Activated CD4-positive, alpha-beta T cell treated with anti-CD3 and anti-CD28 coated beads, Interleukin-2, amount 10 ng/mL, durations not matched to agents 24 days and 14 days (primary cell): ENCODE measurements at regions not wholly inside any gene's neighbourhood (a gene's known extent, or its start where the extent isn't known, plus 50 kb on each side); places are given as distances from the start of the nearest gene placed in this dataset.

Source experiments
- DNase-seq: peaks from one replicate; pipeline ENCODE4 v3.0.0; 2022
- H3K27ac Mint-ChIP-seq: one replicate; pipeline ENCODE4 v1.8.0; 2022; ENCODE audit warnings: mild to moderate bottlenecking, mixed read lengths
- H3K27me3 Mint-ChIP-seq: one replicate; pipeline ENCODE4 v1.8.0; 2022; ENCODE audit warnings: mixed read lengths
- H3K36me3 Mint-ChIP-seq: one replicate; pipeline ENCODE4 v1.8.0; 2022; ENCODE audit warnings: low read depth, mild to moderate bottlenecking, mixed read lengths
- H3K4me1 Mint-ChIP-seq: one replicate; pipeline ENCODE4 v1.8.0; 2021; ENCODE audit warnings: mixed read lengths
- H3K4me3 Mint-ChIP-seq: one replicate; pipeline ENCODE4 v1.8.0; 2022; ENCODE audit warnings: mild to moderate bottlenecking, moderate library complexity, mixed read lengths
- H3K9me3 Mint-ChIP-seq: one replicate; pipeline ENCODE4 v1.8.0; 2021; ENCODE audit warnings: mixed read lengths
- intact Hi-C: fragments of 100-400 bp; cut with micrococcal nuclease; formaldehyde crosslinking; loops from one replicate; pipeline ENCODE4 v1.15.1; 2023

DNA sequence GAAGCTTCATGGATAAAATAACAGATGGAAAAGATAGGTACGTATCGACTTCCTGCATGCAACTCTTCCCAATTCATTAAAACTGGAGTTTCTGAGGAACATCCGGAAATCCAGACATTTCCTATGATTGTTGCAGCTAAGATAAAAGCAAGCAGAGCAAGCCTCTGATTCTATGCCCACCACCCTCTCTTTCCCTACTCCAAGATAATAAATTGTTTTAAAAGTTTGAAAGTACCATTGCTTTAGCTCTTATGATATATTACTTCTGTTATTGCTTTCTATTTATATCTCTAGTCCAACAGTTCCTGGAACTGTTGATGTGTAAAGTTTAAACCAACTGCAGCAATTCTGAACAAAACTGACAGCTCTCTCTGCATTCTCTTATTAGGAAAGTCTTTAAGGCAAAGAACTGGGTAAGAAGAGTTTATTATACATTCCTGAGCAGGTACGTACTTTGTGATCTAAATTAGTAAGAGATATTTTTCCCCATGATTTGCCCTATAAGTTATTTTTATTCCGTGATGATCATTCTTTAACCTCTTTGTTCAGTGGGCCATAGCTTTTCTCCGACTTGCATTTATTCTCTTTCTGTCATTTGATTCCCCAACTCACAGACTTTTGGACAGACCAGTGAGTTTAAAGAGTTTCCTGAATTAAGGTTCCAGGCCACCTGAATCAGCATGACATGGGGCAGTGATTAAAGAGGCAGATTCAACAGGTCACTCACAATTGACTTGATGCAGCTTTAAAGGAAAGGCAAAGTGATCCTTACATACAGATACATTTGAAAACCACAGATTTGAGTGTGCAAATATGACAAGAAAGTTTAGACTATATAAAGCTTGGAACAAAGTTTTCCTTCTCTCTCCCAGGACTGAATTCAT lies 94.2 kb upstream of the THRB start:
- H3K27ac Mint-ChIP-seq: no peak overlapping the region
- intact Hi-C loops: no loop called here
- H3K4me3 Mint-ChIP-seq: no peak overlapping the region
- no peak for DNase-seq
- no peaks in the 10 kb centered on the region for H3K4me1 Mint-ChIP-seq
- H3K9me3 Mint-ChIP-seq: no peaks in the 10 kb centered on the region
- no peaks in the 10 kb centered on the region for H3K27me3 Mint-ChIP-seq
- H3K36me3 Mint-ChIP-seq: no peaks in the 10 kb centered on the region

DNA sequence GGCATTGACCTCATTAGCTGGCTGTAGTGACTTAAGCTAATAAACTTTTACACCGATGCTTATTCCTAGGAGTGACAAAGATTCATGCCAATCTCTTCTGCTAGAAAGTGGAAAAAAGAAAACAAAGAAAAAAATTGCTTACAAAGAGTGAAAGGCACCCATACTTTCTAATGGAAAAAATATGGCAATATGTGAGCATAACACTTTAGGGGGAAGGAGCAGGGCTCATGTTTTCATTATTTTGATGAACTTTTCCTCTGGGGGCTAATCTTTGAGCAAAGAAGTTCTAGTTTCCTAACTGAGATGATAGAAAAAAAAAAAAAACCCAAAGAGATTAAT lies 94.8 kb upstream of the THRB start:
- H3K4me1 Mint-ChIP-seq: no peaks in the 10 kb centered on the region
- DNase-seq: no peak
- no peaks in the 10 kb centered on the region for H3K36me3 Mint-ChIP-seq
- no peak overlapping the region for H3K27ac Mint-ChIP-seq
- H3K9me3 Mint-ChIP-seq: no peaks in the 10 kb centered on the region
- no peaks in the 10 kb centered on the region for H3K27me3 Mint-ChIP-seq
- intact Hi-C loops: no loop called here
- no peak overlapping the region for H3K4me3 Mint-ChIP-seq

DNA sequence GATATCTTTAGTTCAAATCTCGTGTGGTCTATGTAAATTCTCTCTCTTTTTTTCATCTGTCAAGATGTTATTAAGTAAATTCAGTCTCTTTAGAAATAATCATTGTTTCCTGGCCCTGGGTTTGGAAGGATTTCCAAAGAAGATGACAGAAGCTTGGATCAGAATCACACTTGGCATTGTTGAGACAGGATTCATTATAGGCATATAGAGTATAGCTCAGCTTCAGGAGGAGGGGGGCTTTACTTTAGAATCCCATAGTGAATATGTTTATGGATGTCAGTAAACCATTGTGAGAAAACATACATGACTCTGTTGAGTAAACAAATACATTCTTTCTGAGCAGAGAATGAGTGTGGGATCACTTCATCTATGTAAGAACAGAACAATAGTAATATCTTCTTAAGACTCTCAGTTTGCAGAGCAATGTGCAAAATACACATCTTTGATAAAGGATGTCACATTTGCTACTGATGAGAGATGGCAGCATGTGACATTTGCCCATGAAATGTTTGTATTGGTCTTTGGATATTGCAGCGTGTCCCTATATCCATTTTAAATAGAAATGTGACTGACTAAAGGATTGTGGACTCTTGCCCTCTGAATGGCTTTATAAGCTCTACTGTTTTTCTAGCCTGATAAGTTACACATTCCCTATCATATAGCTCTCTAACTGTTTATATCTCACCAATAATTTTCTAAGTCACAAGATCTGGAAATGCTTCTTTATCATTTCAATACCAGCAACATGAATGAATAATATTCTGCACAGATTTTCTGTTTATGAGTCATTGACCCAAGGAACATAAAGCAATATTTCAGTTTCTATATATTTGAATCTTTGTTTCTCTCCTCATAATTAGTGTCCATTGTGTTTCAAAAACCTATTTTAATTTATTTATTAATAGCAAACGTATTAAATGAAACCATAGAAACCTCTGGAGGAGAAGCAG lies 95.6 kb upstream of the THRB start:
- intact Hi-C loops: no loop called here
- Mint-ChIP-seq H3K4me1 (no peaks in the 10 kb centered on the region), H3K4me3 (no peak overlapping the region), H3K27ac (no peak overlapping the region), H3K27me3 (no peaks in the 10 kb centered on the region), H3K36me3 (no peaks in the 10 kb centered on the region), H3K9me3 (no peaks in the 10 kb centered on the region)
- DNase-seq: no peak

DNA sequence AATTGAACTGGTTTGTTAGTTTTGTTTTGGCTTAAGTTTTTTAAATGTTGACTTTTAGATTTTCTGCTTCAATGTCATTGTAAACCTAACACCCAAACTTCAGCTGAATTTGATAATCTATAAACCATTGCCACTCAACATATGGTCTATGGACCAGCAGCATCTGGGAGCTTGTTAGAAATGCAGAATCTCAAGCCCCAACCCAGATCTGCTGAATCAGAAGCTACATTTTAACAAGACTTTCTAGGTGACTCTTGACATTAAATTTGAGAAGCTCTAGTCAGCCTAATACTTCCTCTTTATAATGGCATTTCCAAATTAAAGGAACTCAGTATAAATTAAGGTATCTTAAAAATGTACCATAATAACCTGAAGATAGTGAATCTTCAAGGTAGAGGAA lies 96.5 kb upstream of the THRB start:
- no peaks in the 10 kb centered on the region for H3K27me3 Mint-ChIP-seq
- no peak overlapping the region for H3K27ac Mint-ChIP-seq
- H3K9me3 Mint-ChIP-seq: no peaks in the 10 kb centered on the region
- H3K4me1 Mint-ChIP-seq: no peaks in the 10 kb centered on the region
- H3K4me3 Mint-ChIP-seq: no peak overlapping the region
- DNase-seq: no peak
- intact Hi-C loops: no loop called here
- H3K36me3 Mint-ChIP-seq: no peaks in the 10 kb centered on the region

DNA sequence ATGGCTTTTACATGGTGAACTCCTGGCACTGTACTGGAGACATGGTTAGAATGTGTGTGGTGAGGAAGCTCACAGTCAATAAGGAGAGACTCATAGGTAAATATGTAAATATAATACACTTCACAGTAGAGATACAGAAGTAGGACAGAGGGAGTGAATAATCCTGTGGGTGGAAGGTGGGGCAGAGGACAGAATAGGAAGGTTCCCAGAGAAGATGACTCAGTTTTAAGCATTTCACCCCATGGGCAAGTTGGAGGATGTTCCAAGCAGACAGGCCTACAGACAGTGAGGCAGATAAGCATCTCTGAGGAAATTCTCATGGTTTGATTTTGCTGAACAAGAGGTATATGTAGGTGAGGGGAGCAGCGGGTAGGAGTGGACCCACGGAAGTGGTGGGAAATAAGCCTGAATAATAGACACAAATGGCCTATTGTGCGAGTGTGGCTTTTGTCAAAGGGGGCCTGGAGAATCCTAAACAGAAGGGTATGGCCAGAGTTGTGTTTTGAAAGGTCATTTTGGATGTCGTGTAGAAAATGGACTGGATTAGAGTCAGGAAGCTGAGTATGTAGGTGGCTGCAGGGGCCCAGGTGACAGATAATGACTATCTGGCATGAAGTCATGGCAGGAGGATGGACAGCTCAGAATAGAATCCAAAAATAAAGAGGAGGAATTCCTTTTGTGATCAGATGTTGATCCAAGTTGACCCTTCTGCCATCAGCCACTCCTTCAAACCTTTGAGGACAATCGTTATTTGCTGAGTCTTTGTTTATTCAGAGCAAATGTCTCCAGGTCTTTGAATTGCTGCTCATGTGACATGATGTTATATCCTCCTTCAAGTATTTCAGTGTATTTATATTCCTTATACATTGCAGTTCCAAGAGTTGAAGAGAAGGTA lies 97.3 kb upstream of the THRB start:
- no peak for DNase-seq
- Mint-ChIP-seq H3K4me1 (no peaks in the 10 kb centered on the region), H3K9me3 (no peaks in the 10 kb centered on the region), H3K27ac (no peak overlapping the region), H3K36me3 (no peaks in the 10 kb centered on the region), H3K4me3 (no peak overlapping the region), H3K27me3 (no peaks in the 10 kb centered on the region)
- intact Hi-C loops: no loop called here

DNA sequence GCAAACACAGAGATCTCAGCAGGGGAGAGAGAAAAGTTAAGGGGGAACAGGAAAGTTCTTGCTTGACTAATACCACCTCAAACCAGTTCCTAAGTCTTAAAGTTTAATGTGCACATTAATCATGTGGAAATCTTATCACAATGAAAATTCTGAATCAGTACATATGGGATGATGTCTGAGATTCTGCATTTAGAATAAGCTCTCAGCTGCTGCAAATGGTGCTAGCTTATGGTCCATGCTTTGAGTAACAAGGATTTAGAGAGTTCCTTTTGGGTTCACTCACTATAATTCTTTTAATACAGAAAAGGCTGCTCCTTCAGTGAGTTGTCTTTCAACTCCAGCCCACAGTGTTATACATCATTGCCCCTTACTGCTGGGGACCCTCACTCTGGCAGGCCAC lies 99.5 kb upstream of the THRB start:
- Mint-ChIP-seq H3K27ac (no peak overlapping the region), H3K4me3 (no peak overlapping the region), H3K27me3 (no peaks in the 10 kb centered on the region), H3K9me3 (no peaks in the 10 kb centered on the region), H3K36me3 (no peaks in the 10 kb centered on the region), H3K4me1 (no peaks in the 10 kb centered on the region)
- intact Hi-C loops: no loop called here
- no peak for DNase-seq

DNA sequence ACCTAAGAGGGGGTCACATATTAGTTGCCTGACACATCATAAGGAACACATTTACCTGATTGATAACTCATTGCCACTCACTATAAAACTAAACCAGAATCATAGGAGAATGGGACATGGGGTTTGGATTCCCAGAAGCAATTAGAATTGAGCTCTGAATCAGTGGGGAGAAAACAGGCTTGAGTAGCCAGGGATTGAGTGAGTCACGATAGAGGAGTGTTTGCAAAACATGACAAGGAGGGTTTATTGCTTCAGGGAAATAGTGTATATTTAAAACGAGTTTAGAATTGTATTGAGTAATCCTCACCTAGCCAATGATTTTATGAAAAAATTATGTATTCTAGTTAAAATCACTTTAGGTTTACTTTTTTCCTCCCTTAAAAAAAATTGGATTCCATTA lies 101.1 kb upstream of the THRB start:
- intact Hi-C loops: no loop called here
- DNase-seq: no peak
- H3K4me1 Mint-ChIP-seq: no peaks in the 10 kb centered on the region

DNA sequence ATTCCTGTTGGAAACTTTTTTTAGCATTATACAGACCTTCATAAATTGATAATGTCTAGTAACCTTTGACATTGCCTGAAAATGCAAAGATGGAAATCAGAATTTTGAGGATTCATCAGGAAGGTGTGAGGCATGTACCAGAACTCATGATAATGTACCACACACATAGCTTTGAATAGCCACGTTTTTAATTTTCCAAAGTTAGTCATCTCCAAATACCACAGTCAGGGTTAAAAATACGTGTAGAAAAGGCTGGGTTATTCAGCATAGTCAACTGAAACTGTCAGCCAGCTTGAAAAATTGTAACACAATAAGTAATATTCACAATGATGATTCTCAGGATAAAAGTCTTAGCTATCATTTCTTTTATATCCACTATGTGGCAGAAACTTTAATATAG lies 102.0 kb upstream of the THRB start:
- DNase-seq: no peak
- no peaks in the 10 kb centered on the region for H3K9me3 Mint-ChIP-seq
- intact Hi-C loops: no loop called here
- H3K4me1 Mint-ChIP-seq: no peaks in the 10 kb centered on the region
- no peak overlapping the region for H3K27ac Mint-ChIP-seq
- H3K4me3 Mint-ChIP-seq: no peak overlapping the region
- no peaks in the 10 kb centered on the region for H3K27me3 Mint-ChIP-seq
- H3K36me3 Mint-ChIP-seq: no peaks in the 10 kb centered on the region

More for the DNA sequence above, 101.1 kb upstream of the THRB start:
- Mint-ChIP-seq H3K27ac (no peak overlapping the region), H3K4me3 (no peak overlapping the region), H3K27me3 (no peaks in the 10 kb centered on the region), H3K36me3 (no peaks in the 10 kb centered on the region), H3K9me3 (no peaks in the 10 kb centered on the region)

DNA sequence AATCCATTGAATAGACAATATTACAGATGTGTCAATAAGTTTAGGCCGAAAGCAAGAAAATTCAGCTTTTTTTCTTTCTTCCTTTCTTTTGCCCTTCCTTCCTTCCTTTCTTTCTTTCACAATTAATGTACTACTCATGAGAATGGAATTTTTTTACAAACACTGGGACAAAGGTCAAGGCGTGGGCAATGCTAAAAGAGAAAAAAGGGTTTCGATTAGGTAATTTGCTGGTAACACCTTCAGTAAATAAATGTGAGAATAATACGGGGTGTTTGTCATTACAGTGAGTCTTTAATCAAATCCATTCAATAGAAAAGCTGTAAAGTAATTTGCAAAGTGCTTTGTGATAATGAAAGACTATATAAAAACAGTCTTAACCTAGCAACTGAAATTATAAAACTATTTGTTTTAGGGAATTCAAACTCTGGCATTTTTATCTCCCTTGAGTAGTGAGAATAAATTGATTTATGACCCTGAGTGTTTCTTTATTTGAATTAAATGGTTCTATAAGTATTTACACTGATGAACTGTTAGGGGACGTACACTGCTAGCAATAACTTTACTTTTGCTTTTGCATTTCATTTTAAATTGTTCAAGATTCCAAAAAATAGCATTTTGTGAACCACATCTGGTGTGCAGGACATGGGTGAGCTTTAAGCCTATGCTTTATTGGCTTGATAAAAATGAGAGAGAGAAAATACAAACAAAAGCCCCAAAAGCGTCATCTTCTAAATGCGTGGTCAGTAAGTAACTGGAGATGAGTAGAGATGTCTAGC lies 104.2 kb upstream of the THRB start:
- Mint-ChIP-seq H3K36me3 (no peaks in the 10 kb centered on the region), H3K27me3 (no peaks in the 10 kb centered on the region), H3K4me1 (no peaks in the 10 kb centered on the region), H3K4me3 (no peak overlapping the region), H3K9me3 (no peaks in the 10 kb centered on the region), H3K27ac (no peak overlapping the region)
- intact Hi-C loops: no loop called here
- no peak for DNase-seq

DNA sequence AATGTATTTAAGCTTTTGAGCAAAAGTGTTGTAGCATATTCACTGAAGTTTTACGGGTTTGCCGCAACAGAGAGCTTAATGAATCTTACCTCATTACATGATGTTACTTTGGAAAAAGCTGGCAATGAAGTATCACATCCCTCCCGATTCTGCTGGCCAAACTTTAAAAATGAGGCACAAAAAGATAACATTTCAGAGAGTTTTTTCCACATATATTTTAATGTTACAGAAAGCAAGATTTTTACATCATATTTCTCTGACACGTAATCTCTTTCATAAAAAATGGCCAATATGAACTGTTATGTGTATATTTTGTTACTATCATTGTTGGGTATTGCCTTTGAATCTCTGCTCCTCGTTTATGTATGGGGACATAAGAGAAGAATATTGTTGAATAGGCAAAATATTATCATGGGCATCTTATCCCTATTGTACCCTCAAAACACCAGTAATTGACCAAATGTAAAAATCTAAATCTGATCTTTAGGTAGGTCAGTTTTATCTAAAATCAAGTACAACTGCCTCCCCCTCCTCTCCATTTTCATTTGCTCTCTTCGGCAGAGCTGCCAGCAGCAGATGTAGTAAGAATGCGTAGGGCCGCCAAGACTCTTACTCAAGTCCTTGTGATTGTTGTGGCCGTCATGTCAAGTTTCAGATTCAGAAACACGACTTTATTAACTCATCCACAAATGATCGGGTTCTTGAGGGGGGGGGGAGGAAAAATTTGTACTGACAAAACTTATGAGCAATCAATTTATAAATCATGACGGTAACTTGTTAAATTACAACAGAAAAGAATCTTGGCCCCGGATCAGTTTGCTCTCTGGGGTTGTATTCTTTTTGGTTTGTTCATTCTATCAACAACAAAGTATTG lies 106.7 kb upstream of the THRB start:
- Mint-ChIP-seq H3K27ac (no peak overlapping the region), H3K9me3 (peaks cover 3% of the 10 kb centered on the region), H3K4me3 (no peak overlapping the region), H3K4me1 (no peaks in the 10 kb centered on the region), H3K27me3 (no peaks in the 10 kb centered on the region), H3K36me3 (no peaks in the 10 kb centered on the region)
- intact Hi-C loops: no loop called here
- no peak for DNase-seq

DNA sequence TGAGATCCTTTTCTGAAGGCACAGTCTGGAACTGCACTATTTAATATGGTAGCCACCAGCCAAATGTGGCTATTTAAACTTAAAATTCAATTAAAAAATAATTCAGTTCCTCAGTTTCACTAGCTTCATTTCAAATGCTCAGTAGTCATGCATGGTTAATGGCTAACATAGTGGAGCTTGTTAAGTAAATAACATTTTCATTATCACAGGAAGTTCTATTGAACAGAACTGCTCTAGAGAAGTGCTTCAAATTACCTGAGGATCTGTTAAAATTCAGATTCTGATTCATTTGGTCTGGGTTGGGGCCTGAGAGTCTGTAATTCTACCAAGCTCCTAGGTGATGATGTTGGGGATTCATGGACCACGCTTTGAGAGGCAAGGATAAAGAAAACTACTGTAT lies 109.6 kb upstream of the THRB start:
- no peak overlapping the region for H3K27ac Mint-ChIP-seq
- no peaks in the 10 kb centered on the region for H3K27me3 Mint-ChIP-seq
- H3K4me3 Mint-ChIP-seq: no peak overlapping the region
- H3K9me3 Mint-ChIP-seq: peaks cover 3% of the 10 kb centered on the region
- H3K36me3 Mint-ChIP-seq: no peaks in the 10 kb centered on the region
- no peaks in the 10 kb centered on the region for H3K4me1 Mint-ChIP-seq
- intact Hi-C loops: no loop called here
- DNase-seq: no peak

DNA sequence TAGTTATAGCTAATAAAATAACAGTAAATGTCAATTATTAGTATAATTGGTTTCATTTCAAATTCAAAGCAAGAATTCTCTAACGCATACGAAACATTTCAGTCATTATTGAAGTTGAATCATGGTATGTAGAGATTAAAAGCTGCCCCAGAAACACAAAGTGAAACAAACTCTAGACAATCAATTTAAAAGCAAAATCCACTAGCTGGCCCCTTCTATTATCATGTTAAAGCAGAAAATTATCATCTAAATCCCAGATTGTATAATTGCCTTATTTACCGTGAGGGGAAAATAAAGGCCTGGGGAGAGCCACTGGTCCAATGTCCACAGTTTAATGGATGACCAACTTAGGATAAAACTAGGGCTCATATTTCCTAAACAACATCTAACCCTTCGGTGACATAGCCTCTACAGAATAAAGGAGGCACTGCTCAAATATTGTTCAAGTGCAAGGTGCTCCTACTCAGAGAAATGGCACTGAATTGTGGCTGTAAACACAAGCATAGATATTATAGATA lies 110.9 kb upstream of the THRB start:
- H3K27ac Mint-ChIP-seq: no peak overlapping the region
- H3K4me3 Mint-ChIP-seq: no peak overlapping the region
- H3K9me3 Mint-ChIP-seq: peaks cover 3% of the 10 kb centered on the region
- no peaks in the 10 kb centered on the region for H3K36me3 Mint-ChIP-seq
- H3K27me3 Mint-ChIP-seq: no peaks in the 10 kb centered on the region
- no peak for DNase-seq
- intact Hi-C loops: no loop called here
- no peaks in the 10 kb centered on the region for H3K4me1 Mint-ChIP-seq
